Left ventricle myocardium inferior (tissue), 1 donor: ENCODE measurements at regions not wholly inside any gene's neighbourhood (a gene's known extent, or its start where the extent isn't known, plus 50 kb on each side); places are given as distances from the start of the nearest gene placed in this dataset.
A peak's percentile ranks its signal among the peaks of the same experiment; 100 is the strongest.

ENCODE experiments used
- DNase-seq: peaks from one replicate; pipeline ENCODE4 v3.0.0-alpha.2; 2020
- H3K27ac ChIP-seq: fragments of 200-600 bp; replicated peaks from 2 replicates; pipeline ENCODE4 v1.8.0; 2021
- H3K27me3 ChIP-seq: fragments of 200-600 bp; 2 replicates; pipeline ENCODE4 v1.8.0; 2021; ENCODE audit warnings: low read depth
- H3K36me3 ChIP-seq: fragments of 200-600 bp; 2 replicates; pipeline ENCODE4 v1.8.0; 2021
- H3K4me1 ChIP-seq: fragments of 200-600 bp; 2 replicates; pipeline ENCODE4 v1.8.0; 2021
- H3K4me3 ChIP-seq: fragments of 200-600 bp; 2 replicates; pipeline ENCODE4 v1.8.0; 2021; ENCODE audit warnings: mild to moderate bottlenecking, moderate library complexity
- H3K9me3 ChIP-seq: fragments of 200-600 bp; replicated peaks from 2 replicates; pipeline ENCODE4 v1.8.0; 2021
- intact Hi-C: fragments of 100-400 bp; cut with micrococcal nuclease; formaldehyde crosslinking; loops from one replicate; pipeline ENCODE4 v1.11.0; 2022
- TF ChIP-seq, protein P1 (sequence below): fragments of 200-600 bp; IDR thresholded peaks from 2 replicates; pipeline ENCODE4 v1.8.0; 2021; ENCODE audit warnings: antibody characterized with exemption, mild to moderate bottlenecking, borderline replicate concordance
- donor health status: DM: no; HTN: yes; CAD: no; lungs with severe emphysema.

DNA sequence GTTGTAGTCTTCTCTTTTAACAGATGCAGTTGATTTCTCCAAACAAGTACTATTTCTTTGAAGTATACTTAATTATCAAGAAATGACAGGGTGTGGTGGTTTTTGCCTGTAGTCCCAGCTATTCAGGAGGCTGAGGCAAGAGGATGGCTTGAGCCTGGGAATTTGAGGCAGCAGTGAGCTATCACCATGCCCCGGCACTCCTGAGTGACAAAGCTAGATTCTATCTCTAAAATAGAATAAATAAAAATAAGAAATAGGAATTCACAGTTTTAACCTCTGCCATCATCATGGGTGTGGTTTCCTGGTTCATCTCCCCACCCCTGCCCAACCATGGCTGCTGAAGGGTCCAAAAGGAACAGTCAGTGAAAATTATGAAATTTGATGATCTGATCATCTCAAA lies 290.2 kb upstream of the FLRT2 start:
- intact Hi-C loops = no loop called here
- Histone ChIP-seq H3K36me3 (no peaks in the 10 kb centered on the region), H3K4me1 (peaks cover 7% of the 10 kb centered on the region), H3K27me3 (no peaks in the 10 kb centered on the region), H3K27ac (no peak overlapping the region), H3K9me3 (no peaks in the 10 kb centered on the region), H3K4me3 (no peak overlapping the region)
- no peak for DNase-seq
- TF ChIP-seq, protein P1, sequence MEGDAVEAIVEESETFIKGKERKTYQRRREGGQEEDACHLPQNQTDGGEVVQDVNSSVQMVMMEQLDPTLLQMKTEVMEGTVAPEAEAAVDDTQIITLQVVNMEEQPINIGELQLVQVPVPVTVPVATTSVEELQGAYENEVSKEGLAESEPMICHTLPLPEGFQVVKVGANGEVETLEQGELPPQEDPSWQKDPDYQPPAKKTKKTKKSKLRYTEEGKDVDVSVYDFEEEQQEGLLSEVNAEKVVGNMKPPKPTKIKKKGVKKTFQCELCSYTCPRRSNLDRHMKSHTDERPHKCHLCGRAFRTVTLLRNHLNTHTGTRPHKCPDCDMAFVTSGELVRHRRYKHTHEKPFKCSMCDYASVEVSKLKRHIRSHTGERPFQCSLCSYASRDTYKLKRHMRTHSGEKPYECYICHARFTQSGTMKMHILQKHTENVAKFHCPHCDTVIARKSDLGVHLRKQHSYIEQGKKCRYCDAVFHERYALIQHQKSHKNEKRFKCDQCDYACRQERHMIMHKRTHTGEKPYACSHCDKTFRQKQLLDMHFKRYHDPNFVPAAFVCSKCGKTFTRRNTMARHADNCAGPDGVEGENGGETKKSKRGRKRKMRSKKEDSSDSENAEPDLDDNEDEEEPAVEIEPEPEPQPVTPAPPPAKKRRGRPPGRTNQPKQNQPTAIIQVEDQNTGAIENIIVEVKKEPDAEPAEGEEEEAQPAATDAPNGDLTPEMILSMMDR = no peak

DNA sequence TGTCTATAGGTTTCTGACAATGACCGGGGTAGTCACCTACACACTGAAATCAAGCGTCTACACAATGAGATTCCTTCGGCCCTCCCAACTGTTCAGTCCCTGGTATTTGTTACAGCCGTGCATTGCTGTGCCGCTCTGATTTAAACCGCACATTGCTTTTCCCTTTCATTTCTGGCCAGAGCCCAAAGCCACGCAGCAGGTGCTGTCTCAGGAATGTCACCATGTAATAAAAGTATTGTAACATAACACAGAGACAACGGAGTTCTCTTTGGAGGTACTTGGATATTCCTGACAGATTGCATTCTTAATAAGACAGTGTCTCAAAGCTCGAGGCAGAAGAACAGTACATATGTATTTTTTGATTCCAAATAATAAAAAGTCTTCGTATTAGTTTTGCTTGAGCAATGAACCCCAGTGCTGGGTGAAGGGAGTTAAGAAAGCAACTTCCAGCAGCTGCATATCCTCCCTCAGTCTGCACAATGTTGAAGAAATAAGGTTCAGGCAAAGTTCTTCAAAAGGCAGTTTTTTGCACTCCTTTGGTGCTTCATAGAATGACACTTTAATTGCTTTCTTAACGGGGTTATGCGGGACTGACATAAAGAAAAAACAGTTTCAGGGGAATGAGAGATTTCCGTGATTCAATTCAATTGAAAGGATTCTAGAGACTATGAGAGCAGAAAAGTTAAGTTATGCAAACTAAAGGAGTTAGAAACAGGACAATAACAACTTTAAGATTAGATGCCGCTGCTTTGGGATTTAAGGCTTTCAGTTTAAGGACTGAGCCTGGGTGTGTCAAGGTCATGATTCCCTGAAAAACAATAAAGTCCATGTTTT lies 288.7 kb upstream of the FLRT2 start:
- peak overlapping the region; percentile 33 for H3K4me3 ChIP-seq

DNA sequence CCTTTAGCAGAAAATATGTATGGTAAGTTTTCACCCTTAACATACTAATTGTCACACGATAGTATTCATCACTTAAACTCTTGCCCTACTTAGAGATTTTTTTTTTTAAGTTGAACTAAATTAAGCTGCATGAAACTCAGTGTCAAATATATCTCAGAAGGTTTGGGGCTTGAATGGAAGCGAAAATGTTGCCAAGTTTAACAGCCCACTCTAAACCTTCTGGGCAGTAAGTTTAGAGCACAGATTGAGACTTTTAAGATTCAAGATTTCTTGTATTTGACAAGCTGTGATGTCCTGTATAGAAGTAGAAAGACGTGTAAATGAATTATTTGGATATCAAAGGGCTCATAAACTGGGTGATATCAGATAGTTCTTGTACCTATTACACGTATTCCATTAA lies 287.3 kb upstream of the FLRT2 start:
- Histone ChIP-seq H3K27me3 (no peaks in the 10 kb centered on the region), H3K4me3 (no peak overlapping the region), H3K9me3 (no peaks in the 10 kb centered on the region), H3K27ac (no peak overlapping the region), H3K4me1 (peaks cover 7% of the 10 kb centered on the region), H3K36me3 (no peaks in the 10 kb centered on the region)
- TF ChIP-seq, protein P1 = no peak
- DNase-seq = no peak
- intact Hi-C loops = no loop called here

More for the DNA sequence above, 288.7 kb upstream of the FLRT2 start:
- Histone ChIP-seq H3K4me1 (peaks cover 7% of the 10 kb centered on the region), H3K9me3 (no peaks in the 10 kb centered on the region), H3K27ac (peak overlapping the region; percentile 43), H3K27me3 (no peaks in the 10 kb centered on the region), H3K36me3 (no peaks in the 10 kb centered on the region)
- TF ChIP-seq, protein P1 = no peak
- DNase-seq = no peak
- intact Hi-C loops = no loop called here

DNA sequence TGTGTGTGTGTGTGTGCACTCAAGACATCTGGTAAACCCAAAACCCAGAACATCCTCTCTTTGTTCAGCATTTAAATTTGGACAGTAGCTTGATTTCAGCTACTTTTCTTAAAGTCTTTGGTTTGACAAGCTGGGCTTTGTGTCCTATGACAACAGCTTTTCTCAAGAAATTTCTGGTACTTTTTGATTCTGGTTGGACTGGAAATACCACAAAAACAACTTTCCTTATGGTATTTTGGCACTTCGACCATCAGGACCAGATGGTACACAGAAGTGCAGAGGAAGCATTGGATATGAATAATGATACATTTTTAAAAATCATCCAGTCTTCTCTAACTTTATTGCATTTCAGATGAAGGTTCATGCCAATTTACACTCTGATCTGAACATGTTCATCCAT lies 286.6 kb upstream of the FLRT2 start:
- intact Hi-C loops = no loop called here
- Histone ChIP-seq H3K9me3 (peaks cover 3% of the 10 kb centered on the region), H3K4me3 (no peak overlapping the region), H3K27me3 (no peaks in the 10 kb centered on the region), H3K27ac (no peak overlapping the region), H3K36me3 (no peaks in the 10 kb centered on the region), H3K4me1 (peaks cover 7% of the 10 kb centered on the region)
- TF ChIP-seq, protein P1 = no peak
- no peak for DNase-seq

DNA sequence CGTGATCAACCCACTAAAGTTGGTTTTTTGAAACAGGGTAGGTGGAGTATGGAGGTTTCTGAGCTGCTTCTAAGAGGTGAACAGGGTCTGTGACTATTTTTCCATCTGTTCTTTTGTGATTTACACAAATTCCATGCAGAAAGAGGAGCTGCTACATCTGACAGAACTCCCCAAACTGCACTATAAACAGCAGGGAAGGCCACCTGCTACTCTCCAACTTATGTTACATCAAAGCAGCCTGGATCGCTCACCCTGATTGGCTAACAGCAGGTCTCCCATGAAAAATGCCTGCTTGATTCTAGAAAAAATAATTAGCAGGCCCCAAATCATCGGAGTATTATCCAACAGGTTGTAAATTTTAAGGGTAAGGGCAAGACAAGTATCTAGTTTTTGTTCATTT lies 282.9 kb upstream of the FLRT2 start:
- intact Hi-C loops = no loop called here
- TF ChIP-seq, protein P1 = no peak
- H3K27ac ChIP-seq = no peak overlapping the region

More for the DNA sequence above, 282.9 kb upstream of the FLRT2 start:
- Histone ChIP-seq H3K9me3 (peaks cover 3% of the 10 kb centered on the region), H3K36me3 (no peaks in the 10 kb centered on the region), H3K4me3 (no peak overlapping the region), H3K4me1 (peaks cover 7% of the 10 kb centered on the region), H3K27me3 (no peaks in the 10 kb centered on the region)
- DNase-seq = no peak
